ENCODE measurements at regions not wholly inside any gene's neighbourhood (a gene's known extent, or its start where the extent isn't known, plus 50 kb on each side); places are given as distances from the start of the nearest gene placed in this dataset.

DNA sequence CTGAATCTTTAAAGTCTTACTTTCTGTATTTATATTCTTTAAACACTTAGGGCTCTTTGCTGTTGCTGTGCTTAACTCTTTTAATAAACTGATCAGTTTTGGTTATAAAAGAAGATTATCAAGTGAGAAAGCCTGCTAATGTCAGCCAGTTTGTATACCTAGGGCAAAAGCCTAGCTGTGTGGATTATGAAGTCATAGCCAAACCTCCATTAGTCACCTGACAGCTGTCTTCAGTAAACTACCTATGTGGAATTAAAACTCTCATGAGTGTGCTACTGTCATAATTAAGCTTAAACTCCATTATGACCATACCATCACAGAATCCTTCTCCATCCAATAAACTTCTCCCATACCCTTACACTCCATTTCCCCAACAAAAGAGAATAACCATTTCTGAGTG is 762.7 kb downstream of the NTRK3 start:
- no peak overlapping the region for H3K4me3 ChIP-seq (ENCODE audit: control insufficient read depth, low read depth, low read length)
- TF ChIP-seq, protein P1, sequence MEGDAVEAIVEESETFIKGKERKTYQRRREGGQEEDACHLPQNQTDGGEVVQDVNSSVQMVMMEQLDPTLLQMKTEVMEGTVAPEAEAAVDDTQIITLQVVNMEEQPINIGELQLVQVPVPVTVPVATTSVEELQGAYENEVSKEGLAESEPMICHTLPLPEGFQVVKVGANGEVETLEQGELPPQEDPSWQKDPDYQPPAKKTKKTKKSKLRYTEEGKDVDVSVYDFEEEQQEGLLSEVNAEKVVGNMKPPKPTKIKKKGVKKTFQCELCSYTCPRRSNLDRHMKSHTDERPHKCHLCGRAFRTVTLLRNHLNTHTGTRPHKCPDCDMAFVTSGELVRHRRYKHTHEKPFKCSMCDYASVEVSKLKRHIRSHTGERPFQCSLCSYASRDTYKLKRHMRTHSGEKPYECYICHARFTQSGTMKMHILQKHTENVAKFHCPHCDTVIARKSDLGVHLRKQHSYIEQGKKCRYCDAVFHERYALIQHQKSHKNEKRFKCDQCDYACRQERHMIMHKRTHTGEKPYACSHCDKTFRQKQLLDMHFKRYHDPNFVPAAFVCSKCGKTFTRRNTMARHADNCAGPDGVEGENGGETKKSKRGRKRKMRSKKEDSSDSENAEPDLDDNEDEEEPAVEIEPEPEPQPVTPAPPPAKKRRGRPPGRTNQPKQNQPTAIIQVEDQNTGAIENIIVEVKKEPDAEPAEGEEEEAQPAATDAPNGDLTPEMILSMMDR (conservative IDR thresholded peaks at IDR 0.05; ENCODE audit: control insufficient read depth, insufficient read depth, low read depth, low read length): no peak
- DNase-seq (ENCODE audit: low read depth): no peak

DNA sequence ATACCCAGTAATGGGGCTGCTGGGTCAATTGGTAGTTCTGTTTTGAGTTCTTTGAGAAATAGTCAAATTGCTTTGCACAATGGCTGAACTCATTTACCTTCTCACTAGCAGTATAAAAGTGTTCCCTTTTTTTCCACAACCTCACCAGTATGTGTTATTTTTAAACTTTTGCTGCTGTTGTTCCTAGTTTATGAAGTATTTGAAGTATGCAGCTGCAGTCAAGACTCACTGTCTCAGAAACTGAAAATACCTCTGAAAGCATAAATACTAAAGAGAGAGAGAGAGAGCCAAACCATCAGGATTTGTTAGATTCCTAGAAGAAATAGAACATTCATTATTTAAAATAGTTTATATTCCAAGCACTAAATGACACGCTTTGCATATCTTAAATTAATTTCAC is 764.2 kb downstream of the NTRK3 start:
- H3K4me3 ChIP-seq (ENCODE audit: control insufficient read depth, low read depth, low read length): no peak overlapping the region
- no peak for DNase-seq (ENCODE audit: low read depth)

DNA sequence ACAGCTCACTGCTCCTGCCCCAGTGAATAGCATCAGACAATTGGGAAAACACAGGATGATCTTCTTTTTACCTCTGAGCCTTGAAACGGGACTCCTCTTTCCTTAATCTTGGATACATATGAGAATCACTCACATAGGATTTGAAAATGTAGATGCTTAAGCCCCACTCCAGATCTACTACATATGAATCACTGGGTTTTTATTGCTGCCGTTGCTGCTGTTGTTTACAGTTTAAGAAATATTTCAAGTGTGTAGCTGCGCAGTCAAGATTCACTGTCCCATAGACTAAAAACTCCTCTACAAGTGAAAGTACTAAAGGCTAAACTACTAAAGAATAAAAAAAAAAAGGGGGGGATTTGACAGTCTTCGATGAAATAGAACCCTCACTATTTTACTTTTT is 765.9 kb downstream of the NTRK3 start:
- H3K4me3 ChIP-seq (ENCODE audit: control insufficient read depth, low read depth, low read length): no peak overlapping the region
- TF ChIP-seq, protein P1 (conservative IDR thresholded peaks at IDR 0.05; ENCODE audit: control insufficient read depth, insufficient read depth, low read depth, low read length): no peak
- no peak for DNase-seq (ENCODE audit: low read depth)

More for the DNA sequence above, 764.2 kb downstream of the NTRK3 start:
- TF ChIP-seq, protein P1 (conservative IDR thresholded peaks at IDR 0.05; ENCODE audit: control insufficient read depth, insufficient read depth, low read depth, low read length): no peak

DNA sequence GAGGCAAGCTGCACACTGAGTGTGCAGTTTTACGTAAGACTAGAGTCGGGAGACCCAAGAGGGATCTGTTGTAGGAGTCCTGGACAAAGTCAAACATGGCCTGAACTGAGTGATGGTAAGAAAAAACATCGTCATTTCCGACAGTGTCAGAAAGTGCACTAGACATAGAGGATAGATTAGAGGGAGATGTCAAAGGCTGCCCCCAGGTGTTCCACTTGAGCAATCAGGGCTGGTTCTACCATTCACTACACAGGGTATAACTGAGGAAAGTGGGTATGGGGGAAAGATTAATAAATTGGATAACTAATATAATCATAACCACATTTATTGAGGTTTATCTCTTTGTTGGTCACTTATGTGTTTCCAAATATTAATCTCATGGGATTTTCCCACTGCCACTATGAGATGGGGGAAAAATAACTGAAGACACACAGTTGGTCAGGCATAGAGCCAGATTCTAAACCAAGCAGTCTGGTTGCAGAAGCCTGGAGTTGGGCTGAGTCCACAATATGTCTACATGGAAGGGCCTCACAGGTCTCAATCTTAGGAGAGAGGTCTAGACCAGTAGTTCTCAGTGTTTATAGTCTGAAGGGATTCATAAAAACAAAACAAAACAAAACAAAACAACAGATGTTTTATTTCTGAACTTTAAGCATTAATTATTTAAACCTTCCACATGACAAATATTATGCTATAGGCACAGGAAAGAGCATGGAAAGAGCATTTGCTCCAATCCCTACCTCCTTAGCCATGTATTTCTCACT is 766.5 kb downstream of the NTRK3 start:
- DNase-seq (ENCODE audit: low read depth): no peak
- TF ChIP-seq, protein P1 (conservative IDR thresholded peaks at IDR 0.05; ENCODE audit: control insufficient read depth, insufficient read depth, low read depth, low read length): no peak
- H3K4me3 ChIP-seq (ENCODE audit: control insufficient read depth, low read depth, low read length): no peak overlapping the region

DNA sequence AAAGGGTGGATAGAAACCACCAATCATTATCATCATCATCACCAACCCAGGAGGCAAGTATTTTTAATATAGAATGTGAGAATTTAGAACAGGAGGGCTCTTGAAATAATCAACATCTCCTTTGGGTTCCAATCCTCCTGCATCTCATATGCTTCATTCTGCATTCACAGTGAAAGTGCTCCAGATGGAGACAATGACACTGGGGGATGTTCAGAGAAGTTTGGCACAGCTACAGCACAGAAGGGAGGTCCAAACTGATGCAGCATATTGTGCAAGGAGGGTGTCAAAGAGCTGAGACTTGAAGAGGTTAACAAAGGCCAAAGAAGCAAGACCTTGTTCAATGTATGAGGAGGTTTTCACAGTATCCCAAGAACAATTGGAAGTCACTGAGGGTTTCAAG is 767.1 kb downstream of the NTRK3 start:
- no peak for DNase-seq (ENCODE audit: low read depth)
- TF ChIP-seq, protein P1 (conservative IDR thresholded peaks at IDR 0.05; ENCODE audit: control insufficient read depth, insufficient read depth, low read depth, low read length): no peak
- H3K4me3 ChIP-seq (ENCODE audit: control insufficient read depth, low read depth, low read length): no peak overlapping the region

DNA sequence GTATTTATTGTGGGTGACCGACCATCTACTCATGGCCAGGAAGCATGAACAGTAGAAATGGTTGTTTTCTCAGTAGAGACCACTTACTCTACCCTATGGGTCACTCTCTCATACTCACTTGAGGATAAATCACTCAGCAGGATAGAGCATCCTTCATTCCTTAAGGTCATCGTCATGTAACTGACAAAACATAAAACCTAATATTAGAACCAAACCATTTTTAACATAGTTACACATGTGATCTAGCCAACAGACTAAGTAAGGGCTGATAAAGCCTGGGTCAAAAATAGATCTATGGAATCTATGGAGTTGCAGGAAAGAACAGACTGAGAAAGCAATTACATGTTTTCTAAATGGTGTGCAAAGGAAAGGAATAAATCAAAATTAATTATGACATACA is 769.1 kb downstream of the NTRK3 start:
- no peak for DNase-seq (ENCODE audit: low read depth)
- H3K4me3 ChIP-seq (ENCODE audit: control insufficient read depth, low read depth, low read length): no peak overlapping the region
- TF ChIP-seq, protein P1 (conservative IDR thresholded peaks at IDR 0.05; ENCODE audit: control insufficient read depth, insufficient read depth, low read depth, low read length): no peak
